Muscle of back (tissue), 3 donors: ENCODE measurements at regions not wholly inside any gene's neighbourhood (a gene's known extent, or its start where the extent isn't known, plus 50 kb on each side); places are given as distances from the start of the nearest gene placed in this dataset.

Experiments
- DNase-seq, 3 donors: peaks; one replicate each; pipeline versions ENCODE4 v3.0.0 to v3.0.0-alpha.2; 2013

- no peak for DNase-seq
Observed at GRCh38 chr2:42939411-42940206, 147.2 kb upstream of the HAAO start.

GRCh38 chr2:42938671-42939370 is 146.4 kb upstream of the HAAO start:
- no peak for DNase-seq

- no peak for DNase-seq
Observed at GRCh38 chr2:42937171-42937875, 144.9 kb upstream of the HAAO start.

- DNase-seq: no peak
Observed at GRCh38 chr2:42935692-42936671, 143.6 kb upstream of the HAAO start.

GRCh38 chr2:42934580-42935186 is 142.3 kb upstream of the HAAO start:
- DNase-seq: no peak

- no peak for DNase-seq
Observed at GRCh38 chr2:42933824-42934254, 141.5 kb upstream of the HAAO start.

GRCh38 chr2:42932271-42933151 is 140.1 kb upstream of the HAAO start:
- no peak for DNase-seq

GRCh38 chr2:42931818-42932195 is 139.4 kb upstream of the HAAO start:
- no peak for DNase-seq

GRCh38 chr2:42931146-42931817 is 138.9 kb upstream of the HAAO start:
- no peak for DNase-seq

- peak in 1 of 3 donors; percentile 51 for DNase-seq
Observed at GRCh38 chr2:42930025-42930581, 137.7 kb upstream of the HAAO start.

- DNase-seq: no peak
Observed at GRCh38 chr2:42929546-42930024, 137.2 kb upstream of the HAAO start.

GRCh38 chr2:42928692-42929545 is 136.5 kb upstream of the HAAO start:
- DNase-seq: peak in 1 of 3 donors; percentile 77

GRCh38 chr2:42928161-42928691 is 135.8 kb upstream of the HAAO start:
- DNase-seq: no peak

- DNase-seq: peak in 1 of 3 donors; percentile 74
Observed at GRCh38 chr2:42927334-42928160, 135.2 kb upstream of the HAAO start.

GRCh38 chr2:42926434-42927333 is 134.3 kb upstream of the HAAO start:
- peak in 1 of 3 donors; percentile 58 for DNase-seq
